GM23338 (cell line): ENCODE measurements at regions not wholly inside any gene's neighbourhood (a gene's known extent, or its start where the extent isn't known, plus 50 kb on each side); places are given as distances from the start of the nearest gene placed in this dataset.

Source experiments
- CREB1 ChIP-seq: fragments of 250-450 bp; sonication (Bioruptor Pico); IDR thresholded peaks from 2 replicates; pipeline ENCODE4 v1.5.0; 2020; ENCODE audit warnings: low read depth, mild to moderate bottlenecking, moderate library complexity
- CTCF ChIP-seq, 2 experiments: fragments of 200-600 bp in 1 of 2; sonication (generic) in 1 of 2; conservative IDR thresholded peaks; 2 replicates each; pipeline versions ENCODE4 v1.5.1 to v1.6.1; 2016 to 2017; ENCODE audit warnings: antibody characterized with exemption in 2 of 2, low read depth in 2 of 2, mild to moderate bottlenecking in 2 of 2, moderate library complexity in 1 of 2
- ETS1 ChIP-seq: IDR thresholded peaks from 2 replicates; pipeline ENCODE4 v1.6.1; 2016; ENCODE audit warnings: antibody characterized with exemption
- EZH2 ChIP-seq: fragments of 200-600 bp; sonication (generic); IDR thresholded peaks from one replicate; pipeline ENCODE4 v1.8.0; 2017; ENCODE audit warnings: antibody characterized with exemption, mild to moderate bottlenecking, low read depth; ENCODE audit not compliant: unreplicated experiment
- EZH2phosphoT487 ChIP-seq: fragments of 200-600 bp; sonication (generic); IDR thresholded peaks from one replicate; pipeline ENCODE4 v1.8.1; 2018; ENCODE audit warnings: antibody characterized with exemption; ENCODE audit not compliant: unreplicated experiment
- JUNB ChIP-seq: IDR thresholded peaks from one replicate; pipeline ENCODE4 v1.6.1; 2016; ENCODE audit warnings: antibody characterized with exemption; ENCODE audit not compliant: unreplicated experiment
- NANOG ChIP-seq: IDR thresholded peaks from 2 replicates; pipeline ENCODE4 v1.6.1; 2016; ENCODE audit warnings: antibody characterized with exemption, borderline replicate concordance
- POLR2AphosphoS5 ChIP-seq: IDR thresholded peaks from 2 replicates; pipeline ENCODE4 v1.6.1; 2016; ENCODE audit warnings: antibody characterized with exemption, low read depth
- REST ChIP-seq: IDR thresholded peaks from one replicate; pipeline ENCODE4 v1.6.1; 2018; ENCODE audit warnings: antibody characterized with exemption; ENCODE audit not compliant: unreplicated experiment
- STAT1 ChIP-seq: IDR thresholded peaks from one replicate; pipeline ENCODE4 v1.6.1; 2016; ENCODE audit warnings: antibody characterized with exemption; ENCODE audit not compliant: unreplicated experiment
- ZNF331 ChIP-seq: fragments of 250-450 bp; sonication (Bioruptor Pico); IDR thresholded peaks from 2 replicates; pipeline ENCODE4 v1.5.0; 2020; ENCODE audit warnings: low read depth, mild to moderate bottlenecking, moderate library complexity

- TF ChIP-seq ETS1, result no peak
- TF ChIP-seq CTCF (conservative IDR thresholded peaks at IDR 0.05; ENCODE audit: low read depth in 2 of 2), result no peak
- no peak for TF ChIP-seq EZH2phosphoT487
- TF ChIP-seq JUNB, result no peak
- TF ChIP-seq REST, result no peak
- TF ChIP-seq EZH2, result no peak
- TF ChIP-seq POLR2AphosphoS5, result no peak
- no peak for TF ChIP-seq CREB1 (CRISPR knock-in tag)
- no peak for TF ChIP-seq STAT1
- no peak for TF ChIP-seq ZNF331
- TF ChIP-seq NANOG, result no peak
These were observed 211.0 kb upstream of the KLF14 start for GRCh38 chr7:130944997-130945396.
